SK-N-MC (cell line): ENCODE measurements at regions not wholly inside any gene's neighbourhood (a gene's known extent, or its start where the extent isn't known, plus 50 kb on each side); places are given as distances from the start of the nearest gene placed in this dataset.

Experiments used
- DNase-seq: peaks from one replicate; pipeline ENCODE4 v3.0.0-alpha.2; 2011; ENCODE audit warnings: low read depth, low spot score
- H3K27ac ChIP-seq: fragments of 200-600 bp; sonication (generic); 2 replicates; pipeline ENCODE4 v1.5.1; 2016; ENCODE audit warnings: mixed run types
- H3K36me3 ChIP-seq: fragments of 200-600 bp; sonication (generic); 2 replicates; pipeline ENCODE4 v1.6.1; 2017; ENCODE audit warnings: antibody characterized with exemption, low read length, mixed read lengths; ENCODE audit not compliant: insufficient read depth
- H3K4me3 ChIP-seq: fragments of 200-600 bp; sonication (generic); 2 replicates; pipeline ENCODE4 v1.5.1; 2016
- H3K9ac ChIP-seq: fragments of 200-600 bp; sonication (generic); 2 replicates; pipeline ENCODE4 v1.8.0; 2017; ENCODE audit warnings: mixed run types, mixed read lengths; ENCODE audit not compliant: insufficient read length
- H3K9me3 ChIP-seq: fragments of 200-600 bp; sonication (generic); 2 replicates; pipeline ENCODE4 v1.6.1; 2017; ENCODE audit warnings: low read depth, mild to moderate bottlenecking, antibody characterized with exemption, low read length, moderate library complexity, mixed read lengths
- EZH2 ChIP-seq: fragments of 200-600 bp; sonication (generic); IDR thresholded peaks from one replicate; pipeline ENCODE4 v1.6.1; 2017; ENCODE audit warnings: antibody characterized with exemption
- FOXP2 ChIP-seq: optimal IDR thresholded peaks from 2 replicates; pipeline ENCODE3; 2011; ENCODE audit warnings: mild to moderate bottlenecking, moderate library complexity; ENCODE audit not compliant: insufficient read depth; ENCODE audit errors: extremely low read length, control extremely low read depth
- POLR2AphosphoS5 ChIP-seq: IDR thresholded peaks from 2 replicates; pipeline ENCODE4 v1.6.1; 2012; ENCODE audit warnings: mild to moderate bottlenecking, low read depth, low read length, borderline replicate concordance

DNA sequence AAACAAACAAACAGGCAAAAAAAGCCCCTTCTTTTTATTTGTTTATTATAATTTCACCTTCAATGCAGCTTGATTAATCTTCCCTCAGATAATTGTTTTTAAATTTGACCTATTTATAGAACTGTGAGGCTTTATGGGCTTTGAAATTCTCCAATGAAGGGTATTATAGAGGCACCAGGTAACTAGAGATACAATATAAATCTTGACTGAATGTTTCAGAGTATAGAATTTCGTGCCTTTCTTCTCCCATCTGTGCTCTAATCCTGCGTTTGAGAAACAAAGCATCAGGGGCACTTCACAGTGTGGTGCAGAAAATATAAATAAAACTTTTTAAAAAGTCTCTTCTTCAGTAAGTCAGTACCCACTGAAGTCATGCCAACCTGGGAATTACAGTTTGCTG, 120.9 kb downstream of the ANKRD50 start:
- no peak overlapping the region for H3K9ac ChIP-seq
- H3K9me3 ChIP-seq: no peaks in the 10 kb centered on the region
- TF ChIP-seq POLR2AphosphoS5: no peak
- TF ChIP-seq EZH2: no peak
- no peak for TF ChIP-seq FOXP2
- no peaks in the 10 kb centered on the region for H3K36me3 ChIP-seq
- no peak overlapping the region for H3K4me3 ChIP-seq
- no peak overlapping the region for H3K27ac ChIP-seq
- no peak for DNase-seq

GRCh38 chr4:124593494-124593893, 119.0 kb downstream of the ANKRD50 start:
- no peak for TF ChIP-seq POLR2AphosphoS5
- no peak for TF ChIP-seq FOXP2
- TF ChIP-seq EZH2: no peak
- DNase-seq: no peak
- Histone ChIP-seq H3K27ac (peak overlapping the region; percentile 57), H3K36me3 (no peaks in the 10 kb centered on the region), H3K9me3 (no peaks in the 10 kb centered on the region), H3K4me3 (no peak overlapping the region; the same call in 1 of the 2 replicates), H3K9ac (no peak overlapping the region)

- Histone ChIP-seq H3K9me3 (no peaks in the 10 kb centered on the region), H3K9ac (no peak overlapping the region), H3K27ac (no peak overlapping the region), H3K36me3 (no peaks in the 10 kb centered on the region), H3K4me3 (no peak overlapping the region)
- no peak for TF ChIP-seq FOXP2
- TF ChIP-seq EZH2: no peak
- no peak for TF ChIP-seq POLR2AphosphoS5
- DNase-seq: no peak
Observed at GRCh38 chr4:124594945-124595344, 117.6 kb downstream of the ANKRD50 start.

DNA sequence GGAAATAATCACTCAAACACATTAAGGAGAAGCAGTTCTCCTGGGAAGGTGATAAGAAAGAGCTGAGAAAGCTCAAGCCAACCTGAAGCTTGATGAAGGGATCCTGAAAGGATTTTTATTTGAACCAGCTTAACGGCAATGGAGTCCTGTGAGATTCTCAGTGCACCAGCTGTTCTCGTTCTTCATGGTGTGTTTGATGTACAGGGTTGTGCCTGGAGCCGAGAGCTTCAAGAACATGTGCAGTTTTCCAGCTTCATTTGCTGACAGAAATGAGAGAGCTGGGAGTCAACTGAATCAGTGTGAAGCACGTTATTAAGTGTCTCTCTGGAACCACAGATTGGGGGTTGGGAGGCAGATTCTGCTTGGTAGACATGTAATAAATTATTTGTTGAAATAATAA, 115.7 kb downstream of the ANKRD50 start:
- Histone ChIP-seq H3K27ac (no peak overlapping the region), H3K36me3 (no peaks in the 10 kb centered on the region), H3K9ac (no peak overlapping the region), H3K9me3 (no peaks in the 10 kb centered on the region), H3K4me3 (no peak overlapping the region)
- no peak for DNase-seq
- TF ChIP-seq EZH2: no peak
- TF ChIP-seq POLR2AphosphoS5: no peak
- no peak for TF ChIP-seq FOXP2

- no peak for DNase-seq
- no peak overlapping the region for H3K9ac ChIP-seq
- no peak overlapping the region for H3K27ac ChIP-seq
- no peak overlapping the region for H3K4me3 ChIP-seq
- no peaks in the 10 kb centered on the region for H3K36me3 ChIP-seq
- TF ChIP-seq FOXP2: no peak
- TF ChIP-seq EZH2: no peak
- TF ChIP-seq POLR2AphosphoS5: no peak
- no peaks in the 10 kb centered on the region for H3K9me3 ChIP-seq
Observed at GRCh38 chr4:124610211-124610610, 102.3 kb downstream of the ANKRD50 start.
